GM18502 (cell line): ENCODE measurements at regions not wholly inside any gene's neighbourhood (a gene's known extent, or its start where the extent isn't known, plus 50 kb on each side); places are given as distances from the start of the nearest gene placed in this dataset.
"Not testable (repeated sequence)": the region's sequence is repeated elsewhere in the genome, so short reads cannot be mapped to it uniquely, and the experiment has no call there.

Source experiments
- ATAC-seq: cut with Tn5 transposase; IDR thresholded peaks from one replicate; pipeline ENCODE4 v1.9.1; 2021; ENCODE audit warnings: mild to moderate bottlenecking; ENCODE audit not compliant: unreplicated experiment, poor library complexity

DNA sequence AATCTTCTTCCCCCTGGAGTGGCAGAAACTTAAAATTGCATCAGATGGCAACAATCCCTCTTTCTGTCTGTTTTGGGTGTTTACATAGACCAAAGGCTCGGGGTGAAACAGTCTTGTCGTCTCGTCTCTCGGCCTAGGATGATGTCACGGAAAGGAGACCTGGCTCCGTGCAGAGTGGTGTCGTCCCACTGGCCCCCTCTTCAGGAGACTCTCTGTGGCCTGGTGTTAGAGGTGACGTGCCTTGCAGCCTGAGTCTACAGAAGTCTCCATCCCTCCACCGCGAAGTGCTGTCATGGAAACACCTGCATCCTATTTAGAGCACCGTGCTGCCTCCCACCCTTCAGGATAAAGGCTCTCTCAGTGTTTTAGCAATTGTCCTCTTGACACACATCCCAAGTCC, 409.7 kb downstream of the IRX1 start:
- ATAC-seq: no peak

DNA sequence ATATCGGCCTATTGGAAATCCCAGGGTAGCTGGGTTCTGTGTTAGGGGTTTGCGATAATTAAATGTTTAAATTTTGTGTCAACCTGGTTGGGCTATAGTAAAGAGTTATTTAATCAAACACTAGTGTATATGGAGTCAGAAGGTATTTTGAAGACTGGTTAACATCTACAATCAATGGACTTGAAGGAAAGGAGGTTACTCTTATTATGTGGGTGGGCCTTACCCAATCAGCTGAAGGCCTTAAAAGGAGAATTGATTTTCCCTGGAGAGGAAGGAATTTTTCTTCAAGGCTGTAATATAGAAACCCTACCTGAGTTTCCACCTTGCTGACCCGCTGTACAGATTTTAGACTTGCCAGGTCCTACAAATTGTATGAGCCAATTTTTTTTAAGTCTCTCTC, 411.4 kb downstream of the IRX1 start:
- no peak for ATAC-seq

DNA sequence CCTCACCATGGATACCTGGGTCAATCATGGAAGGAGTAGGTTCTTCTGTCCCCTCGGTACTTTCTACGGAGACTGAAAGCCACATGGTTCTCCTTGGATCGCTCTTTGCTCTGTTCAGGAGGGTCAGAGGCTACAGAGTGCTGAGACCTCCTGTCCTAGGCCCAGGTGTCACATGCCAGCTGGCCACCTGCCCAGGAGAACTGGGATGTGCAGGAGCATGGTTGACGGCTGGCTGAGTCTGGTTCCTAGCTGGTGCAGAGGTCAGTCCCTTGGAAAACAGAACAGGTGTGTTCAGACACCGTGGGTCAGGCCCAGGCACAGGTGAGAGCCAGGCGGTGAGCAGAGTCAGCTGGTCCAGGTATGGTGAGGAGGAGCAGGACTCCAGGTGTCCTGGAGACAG, 416.3 kb downstream of the IRX1 start:
- ATAC-seq: no peak

- no peak for ATAC-seq
Measured at GRCh38 chr5:4013106-4013898, 417.7 kb downstream of the IRX1 start.

- no peak for ATAC-seq
Measured at GRCh38 chr5:4015709-4016108, 420.1 kb downstream of the IRX1 start.

DNA sequence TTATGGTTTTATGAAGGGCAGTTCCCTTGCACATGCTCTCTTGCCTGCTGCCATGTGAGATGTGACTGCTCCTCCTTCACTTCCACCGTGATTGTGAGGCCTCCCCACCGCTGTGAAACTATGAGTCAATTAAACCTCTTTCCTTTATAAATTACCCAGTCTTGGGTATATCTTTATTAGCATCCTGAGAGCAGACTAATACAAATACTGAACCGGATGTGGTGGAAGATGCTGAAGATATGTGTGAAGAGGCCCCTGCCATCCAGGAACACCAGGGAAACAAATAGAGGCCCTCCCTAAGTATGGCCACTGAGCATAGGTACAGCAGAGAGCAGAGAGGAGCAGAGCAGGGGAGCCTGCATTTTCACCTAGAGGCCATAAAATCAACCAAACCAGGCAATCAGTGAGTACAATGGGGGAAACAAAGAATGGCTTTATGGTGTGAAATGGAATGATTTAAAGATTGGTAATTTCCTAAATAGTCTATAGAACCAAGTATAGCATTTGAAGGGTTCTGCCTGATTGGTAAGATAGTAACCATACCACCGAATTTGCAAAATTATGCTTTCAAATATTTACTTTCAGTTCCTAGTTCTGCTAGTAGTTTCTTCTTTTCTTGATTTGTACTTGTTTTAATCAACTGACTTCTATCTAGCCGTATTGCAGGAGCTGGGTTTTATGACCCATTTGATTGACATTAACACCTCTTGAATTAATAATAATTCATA, 421.6 kb downstream of the IRX1 start:
- ATAC-seq: no peak

DNA sequence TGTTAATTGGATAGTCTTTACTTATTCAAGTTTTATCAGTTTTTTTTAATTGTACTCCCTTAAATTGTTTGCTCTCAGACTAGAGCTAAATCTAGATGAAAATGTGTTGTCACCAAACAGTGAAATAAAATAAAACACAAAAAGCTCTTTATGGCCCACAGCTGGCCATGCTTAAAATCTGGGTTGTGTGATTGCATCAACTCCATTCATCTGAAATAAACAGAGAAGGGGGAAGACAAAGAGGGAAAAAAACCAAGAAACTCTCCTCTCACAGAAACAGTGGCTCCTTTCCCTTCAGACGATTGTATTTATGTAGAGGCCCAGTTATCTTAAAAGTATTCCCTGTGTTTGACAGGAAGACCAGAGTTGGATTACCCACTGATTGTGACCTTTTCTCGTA, 422.4 kb downstream of the IRX1 start:
- no peak for ATAC-seq

GRCh38 chr5:4019009-4019769, 423.6 kb downstream of the IRX1 start:
- ATAC-seq: no peak

- ATAC-seq: no peak
Measured at GRCh38 chr5:4019841-4020240, 424.2 kb downstream of the IRX1 start.

DNA sequence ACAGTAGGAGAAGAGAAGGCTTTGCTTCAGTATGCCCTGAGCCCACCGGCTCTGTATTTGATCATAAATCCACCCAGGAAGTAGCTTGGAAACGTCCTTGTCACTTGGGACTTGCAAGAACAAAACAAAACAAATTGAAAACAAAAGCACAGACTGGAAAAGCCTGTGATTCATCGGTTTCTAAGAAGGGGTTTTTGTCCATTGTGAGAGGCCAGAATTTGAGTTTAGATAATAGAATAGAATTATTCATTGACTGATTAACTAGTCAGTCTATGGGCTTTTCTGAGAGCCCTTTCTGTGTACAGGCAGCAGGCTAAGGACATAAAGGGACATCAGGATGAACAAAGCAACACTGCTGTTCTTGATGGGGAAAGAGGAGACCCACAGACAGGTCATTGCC, 424.8 kb downstream of the IRX1 start:
- no peak for ATAC-seq

DNA sequence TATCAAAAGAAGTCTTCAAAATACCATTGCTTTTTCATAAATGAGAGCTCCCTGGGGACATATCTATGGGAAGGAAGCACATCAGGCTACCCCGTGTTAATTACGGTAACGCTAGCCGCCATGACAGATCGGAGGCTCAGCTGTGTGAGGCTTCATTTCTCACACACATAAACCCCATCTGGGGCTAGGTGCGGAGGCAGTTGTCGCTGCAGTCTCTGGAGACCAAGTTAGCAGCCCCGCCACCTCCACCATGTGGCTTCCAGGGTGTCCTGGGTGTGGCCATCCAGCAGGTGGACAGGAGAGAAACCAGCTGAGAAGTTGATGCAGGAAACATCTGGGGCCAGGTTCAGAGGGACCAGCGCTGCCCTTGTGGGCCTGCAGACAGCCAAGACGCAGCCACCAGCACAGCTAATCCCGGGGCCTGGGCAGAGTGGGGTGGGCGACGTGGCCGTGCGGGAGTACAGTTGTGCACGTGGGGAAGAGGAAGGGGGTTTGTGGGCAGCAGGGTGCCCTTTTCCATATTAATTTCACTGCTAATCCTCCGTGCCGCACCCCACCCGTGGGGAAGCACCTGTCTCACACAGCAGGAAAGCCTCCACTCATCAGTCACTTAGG, 426.5 kb downstream of the IRX1 start:
- ATAC-seq: no peak

DNA sequence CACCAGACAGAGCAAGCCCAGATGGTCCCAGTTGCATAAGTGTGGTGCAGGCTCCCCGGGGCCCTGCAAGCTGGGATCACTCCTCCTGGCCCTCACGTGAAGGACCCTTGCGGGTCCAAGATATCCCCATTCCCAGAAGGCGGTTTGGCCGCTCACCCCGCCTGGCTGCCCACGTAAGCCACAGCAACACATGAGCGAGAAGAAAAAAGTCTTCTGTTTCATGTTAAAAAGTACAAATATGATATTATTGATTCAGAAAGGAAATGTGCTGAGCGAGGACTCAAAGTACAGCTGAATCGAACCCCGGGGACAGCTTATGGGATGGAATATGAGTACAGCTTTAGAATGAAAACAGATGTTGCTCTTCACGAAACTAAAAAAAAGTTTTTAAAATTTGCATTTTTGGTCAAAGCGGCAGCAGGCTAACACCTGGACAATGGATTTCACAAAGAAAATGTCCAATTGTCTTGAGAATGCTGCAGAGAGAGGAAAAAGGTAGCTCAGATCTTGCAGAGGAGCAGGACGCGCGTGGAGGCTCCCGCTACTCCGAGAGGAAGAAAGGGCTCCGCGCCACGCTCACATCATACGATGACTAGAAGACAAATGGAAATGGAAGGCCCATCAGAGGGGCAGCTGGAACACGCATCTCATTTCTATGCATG, 427.6 kb downstream of the IRX1 start:
- ATAC-seq: no peak

GRCh38 chr5:4023753-4024335, 428.2 kb downstream of the IRX1 start:
- ATAC-seq: no peak

- no peak for ATAC-seq
Measured at GRCh38 chr5:4027088-4027734, 431.6 kb downstream of the IRX1 start.

DNA sequence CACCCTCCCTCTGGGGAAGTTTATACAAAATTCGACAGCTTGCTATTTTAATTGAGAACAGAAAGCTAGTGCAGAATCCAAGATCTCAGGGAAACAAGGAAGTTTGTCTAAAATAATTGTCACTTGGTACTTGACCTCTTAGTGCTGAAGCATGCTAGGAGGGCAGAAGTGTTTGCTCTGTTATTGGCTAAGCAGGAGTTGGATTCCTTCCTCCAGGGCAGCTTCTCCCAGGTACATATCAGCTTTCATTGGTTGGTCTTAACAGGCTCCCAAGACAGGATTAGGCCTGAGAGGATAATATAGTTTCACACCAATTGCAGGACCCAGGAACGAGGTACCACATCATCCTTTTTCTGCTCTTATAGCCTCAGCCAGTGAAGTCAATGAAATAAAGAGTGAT, 432.8 kb downstream of the IRX1 start:
- no peak for ATAC-seq

DNA sequence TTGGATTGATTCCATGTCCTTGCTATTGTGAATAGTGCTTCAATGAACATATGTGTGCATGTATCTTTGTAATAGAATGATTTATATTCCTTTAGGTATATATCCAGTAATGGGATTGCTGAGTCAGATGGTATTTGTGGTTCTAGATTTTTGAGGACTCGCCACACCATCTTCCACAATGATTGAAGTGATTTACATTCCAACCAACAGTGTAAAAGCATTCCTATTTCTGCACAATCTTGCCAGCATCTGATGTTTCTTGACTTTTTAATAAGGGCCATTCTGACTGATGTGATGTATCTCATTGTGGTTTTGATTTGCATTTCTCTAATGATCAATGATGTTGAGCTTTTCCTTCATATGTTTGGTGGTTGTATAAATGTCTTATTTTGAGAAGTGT, 437.9 kb downstream of the IRX1 start:
- ATAC-seq: not testable (repeated sequence)

GRCh38 chr5:4036861-4037260, 441.2 kb downstream of the IRX1 start:
- ATAC-seq: no peak

GRCh38 chr5:4038994-4039393, 443.4 kb downstream of the IRX1 start:
- ATAC-seq: no peak

DNA sequence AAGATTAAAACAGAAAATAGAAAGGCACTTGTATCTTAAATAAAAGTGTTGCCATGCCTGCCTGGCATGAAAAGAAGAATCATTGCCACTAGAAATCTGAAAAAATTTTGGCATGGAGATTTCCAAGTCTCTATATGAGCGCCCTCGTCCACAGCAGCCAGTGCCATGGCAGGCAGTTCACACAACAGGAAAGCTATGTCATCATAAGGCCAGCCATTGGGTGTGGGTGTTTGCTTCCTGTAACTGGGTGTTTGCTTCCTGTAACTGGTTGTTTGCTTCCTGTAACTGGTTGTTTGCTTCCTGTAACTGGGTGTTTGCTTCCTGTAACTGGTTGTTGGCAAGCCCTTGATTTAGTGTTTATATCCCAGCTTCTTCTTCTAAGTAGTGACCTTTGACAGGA, 446.7 kb downstream of the IRX1 start:
- ATAC-seq: no peak
